GM23338 (cell line): ENCODE measurements at regions not wholly inside any gene's neighbourhood (a gene's known extent, or its start where the extent isn't known, plus 50 kb on each side); places are given as distances from the start of the nearest gene placed in this dataset.

Experiments used
- ATAC-seq: fragments of 200-7000 bp; cut with Tn5 transposase; 3 replicates; pipeline ENCODE4 v1.9.1; 2020
- DNase-seq: peaks from one replicate; pipeline ENCODE4 v3.0.0-alpha.2; 2015; ENCODE audit warnings: low spot score
- H2AFZ ChIP-seq: fragments of 200-600 bp; sonication (generic); 2 replicates; pipeline ENCODE4 v1.8.0; 2016; ENCODE audit warnings: antibody characterized with exemption, mild to moderate bottlenecking, moderate library complexity
- H3F3A ChIP-seq: fragments of 200-600 bp; sonication (generic); replicated peaks from 2 replicates; pipeline ENCODE4 v1.8.0; 2017; ENCODE audit warnings: antibody characterized with exemption, mixed run types, low read depth
- H3K27ac ChIP-seq: fragments of 200-600 bp; sonication (generic); 2 replicates; pipeline ENCODE4 v1.6.1; 2016; ENCODE audit warnings: low read depth
- H3K27me3 ChIP-seq: fragments of 200-600 bp; sonication (generic); 2 replicates; pipeline ENCODE4 v1.8.0; 2016; ENCODE audit warnings: mild to moderate bottlenecking, mixed run types, moderate library complexity; ENCODE audit not compliant: insufficient read depth
- H3K36me3 ChIP-seq: fragments of 200-600 bp; sonication (generic); 2 replicates; pipeline ENCODE4 v1.8.0; 2016; ENCODE audit warnings: mild to moderate bottlenecking; ENCODE audit not compliant: insufficient read depth
- H3K4me1 ChIP-seq: fragments of 200-600 bp; sonication (generic); 2 replicates; pipeline ENCODE4 v1.8.0; 2016; ENCODE audit warnings: mild to moderate bottlenecking, moderate library complexity; ENCODE audit not compliant: insufficient read depth
- H3K4me2 ChIP-seq: fragments of 200-600 bp; sonication (generic); 2 replicates; pipeline ENCODE4 v1.7.1; 2017; ENCODE audit warnings: mixed run types
- H3K4me3 ChIP-seq: fragments of 200-600 bp; sonication (generic); 2 replicates; pipeline ENCODE4 v1.6.1; 2016; ENCODE audit warnings: mixed run types
- H3K79me2 ChIP-seq: fragments of 200-600 bp; sonication (generic); replicated peaks from 2 replicates; pipeline ENCODE4 v1.8.0; 2017; ENCODE audit warnings: mild to moderate bottlenecking; ENCODE audit not compliant: insufficient read depth
- H3K9me2 ChIP-seq: fragments of 200-600 bp; sonication (generic); 2 replicates; pipeline ENCODE4 v1.8.0; 2017; ENCODE audit not compliant: insufficient read depth
- H4K20me1 ChIP-seq: fragments of 200-600 bp; sonication (generic); replicated peaks from 2 replicates; pipeline ENCODE4 v1.8.0; 2017; ENCODE audit warnings: mild to moderate bottlenecking; ENCODE audit not compliant: insufficient read depth
- H3K27ac Mint-ChIP-seq: 2 replicates; pipeline ENCODE4 v1.8.0; 2020; ENCODE audit warnings: inconsistent platforms, mild to moderate bottlenecking, moderate library complexity, mixed read lengths
- H3K27me3 Mint-ChIP-seq: 3 replicates; pipeline ENCODE4 v1.8.0; 2022; ENCODE audit warnings: low read depth, mild to moderate bottlenecking, moderate library complexity, mixed read lengths, inconsistent platforms; ENCODE audit not compliant: insufficient read depth, poor library complexity
- H3K36me3 Mint-ChIP-seq: 3 replicates; pipeline ENCODE4 v1.8.0; 2021; ENCODE audit warnings: low read depth, mild to moderate bottlenecking, inconsistent platforms, moderate library complexity, mixed read lengths
- H3K4me1 Mint-ChIP-seq: 3 replicates; pipeline ENCODE4 v1.8.0; 2020; ENCODE audit warnings: mild to moderate bottlenecking, inconsistent platforms, mixed read lengths
- H3K4me3 Mint-ChIP-seq: 3 replicates; pipeline ENCODE4 v1.8.0; 2021; ENCODE audit warnings: moderate library complexity, mild to moderate bottlenecking, inconsistent platforms, mixed read lengths
- H3K9me3 Mint-ChIP-seq: 3 replicates; pipeline ENCODE4 v1.8.0; 2020; ENCODE audit warnings: moderate library complexity, mild to moderate bottlenecking, inconsistent platforms, mixed read lengths
- CREB1 ChIP-seq: fragments of 250-450 bp; sonication (Bioruptor Pico); IDR thresholded peaks from 2 replicates; pipeline ENCODE4 v1.5.0; 2020; ENCODE audit warnings: low read depth, mild to moderate bottlenecking, moderate library complexity
- EZH2phosphoT487 ChIP-seq: fragments of 200-600 bp; sonication (generic); IDR thresholded peaks from one replicate; pipeline ENCODE4 v1.8.1; 2018; ENCODE audit warnings: antibody characterized with exemption; ENCODE audit not compliant: unreplicated experiment
- JUNB ChIP-seq: IDR thresholded peaks from one replicate; pipeline ENCODE4 v1.6.1; 2016; ENCODE audit warnings: antibody characterized with exemption; ENCODE audit not compliant: unreplicated experiment
- NANOG ChIP-seq: IDR thresholded peaks from 2 replicates; pipeline ENCODE4 v1.6.1; 2016; ENCODE audit warnings: antibody characterized with exemption, borderline replicate concordance
- STAT1 ChIP-seq: IDR thresholded peaks from one replicate; pipeline ENCODE4 v1.6.1; 2016; ENCODE audit warnings: antibody characterized with exemption; ENCODE audit not compliant: unreplicated experiment
- ZNF114 ChIP-seq: fragments of 250-450 bp; sonication (Bioruptor Pico); IDR thresholded peaks from 2 replicates; pipeline ENCODE4 v1.5.0; 2020; ENCODE audit warnings: mild to moderate bottlenecking, moderate library complexity
- TF ChIP-seq, protein P1 (sequence below), 2 experiments: fragments of 200-600 bp in 1 of 2; sonication (generic) in 1 of 2; conservative IDR thresholded peaks; 2 replicates each; pipeline versions ENCODE4 v1.5.1 to v1.6.1; 2016 to 2017; ENCODE audit warnings: antibody characterized with exemption in 2 of 2, low read depth in 2 of 2, mild to moderate bottlenecking in 2 of 2, moderate library complexity in 1 of 2
- TF ChIP-seq, protein P2 (sequence below): IDR thresholded peaks from one replicate; pipeline ENCODE4 v1.6.1; 2018; ENCODE audit warnings: antibody characterized with exemption; ENCODE audit not compliant: unreplicated experiment
- TF ChIP-seq, protein P3 (sequence below): fragments of 250-450 bp; sonication (Bioruptor Pico); IDR thresholded peaks from 2 replicates; pipeline ENCODE4 v1.5.0; 2020; ENCODE audit warnings: mild to moderate bottlenecking, moderate library complexity
- TF ChIP-seq, protein P4 (sequence below): IDR thresholded peaks from 2 replicates; pipeline ENCODE4 v1.6.1; 2016; ENCODE audit warnings: antibody characterized with exemption

DNA sequence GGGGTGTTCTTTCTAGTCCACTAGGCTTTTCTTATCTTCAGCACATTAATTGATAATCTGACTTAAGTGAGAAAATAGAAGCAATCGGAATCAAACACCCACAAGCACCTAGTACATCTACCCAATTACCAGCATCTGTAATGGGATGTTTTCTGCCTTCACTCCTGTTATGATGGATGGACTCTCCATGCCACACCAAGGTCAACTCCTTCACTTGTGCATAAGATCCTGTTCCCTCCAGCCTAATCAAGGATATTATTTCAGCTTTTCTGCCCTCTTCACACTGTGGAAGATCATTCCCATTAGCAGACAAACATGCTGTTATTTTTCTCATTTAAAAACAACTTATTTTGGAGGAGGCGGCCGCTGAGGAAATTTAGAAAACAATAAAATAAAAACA, 162.0 kb upstream of the EDIL3 start (continued):
- TF ChIP-seq, protein P1, sequence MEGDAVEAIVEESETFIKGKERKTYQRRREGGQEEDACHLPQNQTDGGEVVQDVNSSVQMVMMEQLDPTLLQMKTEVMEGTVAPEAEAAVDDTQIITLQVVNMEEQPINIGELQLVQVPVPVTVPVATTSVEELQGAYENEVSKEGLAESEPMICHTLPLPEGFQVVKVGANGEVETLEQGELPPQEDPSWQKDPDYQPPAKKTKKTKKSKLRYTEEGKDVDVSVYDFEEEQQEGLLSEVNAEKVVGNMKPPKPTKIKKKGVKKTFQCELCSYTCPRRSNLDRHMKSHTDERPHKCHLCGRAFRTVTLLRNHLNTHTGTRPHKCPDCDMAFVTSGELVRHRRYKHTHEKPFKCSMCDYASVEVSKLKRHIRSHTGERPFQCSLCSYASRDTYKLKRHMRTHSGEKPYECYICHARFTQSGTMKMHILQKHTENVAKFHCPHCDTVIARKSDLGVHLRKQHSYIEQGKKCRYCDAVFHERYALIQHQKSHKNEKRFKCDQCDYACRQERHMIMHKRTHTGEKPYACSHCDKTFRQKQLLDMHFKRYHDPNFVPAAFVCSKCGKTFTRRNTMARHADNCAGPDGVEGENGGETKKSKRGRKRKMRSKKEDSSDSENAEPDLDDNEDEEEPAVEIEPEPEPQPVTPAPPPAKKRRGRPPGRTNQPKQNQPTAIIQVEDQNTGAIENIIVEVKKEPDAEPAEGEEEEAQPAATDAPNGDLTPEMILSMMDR (conservative IDR thresholded peaks at IDR 0.05; ENCODE audit: low read depth in 2 of 2) = no peak

DNA sequence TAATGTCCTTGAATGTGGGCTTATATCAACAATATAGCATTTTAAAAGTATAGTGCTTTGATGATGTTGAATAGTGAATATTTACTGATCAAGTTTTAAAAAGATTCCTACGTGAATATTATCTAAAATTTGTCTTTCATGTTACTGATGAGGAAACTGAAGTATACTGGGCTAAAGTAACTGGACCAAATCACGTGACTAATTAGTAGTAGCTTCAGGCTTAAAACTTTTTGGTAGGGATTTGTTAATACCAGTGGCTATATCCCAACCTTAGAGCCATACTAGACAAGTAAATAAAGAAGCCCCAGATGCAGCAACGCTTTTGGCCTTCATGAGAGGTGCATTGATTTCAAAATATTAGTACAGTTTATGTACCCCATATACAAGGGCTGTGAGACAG, 152.1 kb upstream of the EDIL3 start:
- H3K27me3 Mint-ChIP-seq = no peaks in the 10 kb centered on the region

More for the DNA sequence above, 152.1 kb upstream of the EDIL3 start:
- no peak overlapping the region for H3K4me3 Mint-ChIP-seq
- peaks cover 24% of the 10 kb centered on the region for H3K9me3 Mint-ChIP-seq
- Histone ChIP-seq H3K36me3 (peaks cover 6% of the 10 kb centered on the region; the same call in 1 of the 2 replicates), H3K4me3 (no peak overlapping the region), H4K20me1 (no peaks in the 10 kb centered on the region), H3K4me1 (peaks cover 6% of the 10 kb centered on the region), H3F3A (no peaks in the 10 kb centered on the region), H2AFZ (peak overlapping the region; percentile 20; the same call in 1 of the 2 replicates), H3K9me2 (no peaks in the 10 kb centered on the region), H3K4me2 (no peak overlapping the region), H3K27ac (no peak overlapping the region), H3K27me3 (no peaks in the 10 kb centered on the region), H3K79me2 (no peaks in the 10 kb centered on the region)
- peaks cover 27% of the 10 kb centered on the region for H3K36me3 Mint-ChIP-seq
- no peak for DNase-seq
- no peak overlapping the region for H3K27ac Mint-ChIP-seq
- TF ChIP-seq NANOG = no peak
- TF ChIP-seq, protein P2, sequence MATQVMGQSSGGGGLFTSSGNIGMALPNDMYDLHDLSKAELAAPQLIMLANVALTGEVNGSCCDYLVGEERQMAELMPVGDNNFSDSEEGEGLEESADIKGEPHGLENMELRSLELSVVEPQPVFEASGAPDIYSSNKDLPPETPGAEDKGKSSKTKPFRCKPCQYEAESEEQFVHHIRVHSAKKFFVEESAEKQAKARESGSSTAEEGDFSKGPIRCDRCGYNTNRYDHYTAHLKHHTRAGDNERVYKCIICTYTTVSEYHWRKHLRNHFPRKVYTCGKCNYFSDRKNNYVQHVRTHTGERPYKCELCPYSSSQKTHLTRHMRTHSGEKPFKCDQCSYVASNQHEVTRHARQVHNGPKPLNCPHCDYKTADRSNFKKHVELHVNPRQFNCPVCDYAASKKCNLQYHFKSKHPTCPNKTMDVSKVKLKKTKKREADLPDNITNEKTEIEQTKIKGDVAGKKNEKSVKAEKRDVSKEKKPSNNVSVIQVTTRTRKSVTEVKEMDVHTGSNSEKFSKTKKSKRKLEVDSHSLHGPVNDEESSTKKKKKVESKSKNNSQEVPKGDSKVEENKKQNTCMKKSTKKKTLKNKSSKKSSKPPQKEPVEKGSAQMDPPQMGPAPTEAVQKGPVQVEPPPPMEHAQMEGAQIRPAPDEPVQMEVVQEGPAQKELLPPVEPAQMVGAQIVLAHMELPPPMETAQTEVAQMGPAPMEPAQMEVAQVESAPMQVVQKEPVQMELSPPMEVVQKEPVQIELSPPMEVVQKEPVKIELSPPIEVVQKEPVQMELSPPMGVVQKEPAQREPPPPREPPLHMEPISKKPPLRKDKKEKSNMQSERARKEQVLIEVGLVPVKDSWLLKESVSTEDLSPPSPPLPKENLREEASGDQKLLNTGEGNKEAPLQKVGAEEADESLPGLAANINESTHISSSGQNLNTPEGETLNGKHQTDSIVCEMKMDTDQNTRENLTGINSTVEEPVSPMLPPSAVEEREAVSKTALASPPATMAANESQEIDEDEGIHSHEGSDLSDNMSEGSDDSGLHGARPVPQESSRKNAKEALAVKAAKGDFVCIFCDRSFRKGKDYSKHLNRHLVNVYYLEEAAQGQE = no peak
- TF ChIP-seq EZH2phosphoT487 = no peak
- no peak for TF ChIP-seq JUNB
- TF ChIP-seq ZNF114 (CRISPR knock-in tag) = no peak
- TF ChIP-seq, protein P3, sequence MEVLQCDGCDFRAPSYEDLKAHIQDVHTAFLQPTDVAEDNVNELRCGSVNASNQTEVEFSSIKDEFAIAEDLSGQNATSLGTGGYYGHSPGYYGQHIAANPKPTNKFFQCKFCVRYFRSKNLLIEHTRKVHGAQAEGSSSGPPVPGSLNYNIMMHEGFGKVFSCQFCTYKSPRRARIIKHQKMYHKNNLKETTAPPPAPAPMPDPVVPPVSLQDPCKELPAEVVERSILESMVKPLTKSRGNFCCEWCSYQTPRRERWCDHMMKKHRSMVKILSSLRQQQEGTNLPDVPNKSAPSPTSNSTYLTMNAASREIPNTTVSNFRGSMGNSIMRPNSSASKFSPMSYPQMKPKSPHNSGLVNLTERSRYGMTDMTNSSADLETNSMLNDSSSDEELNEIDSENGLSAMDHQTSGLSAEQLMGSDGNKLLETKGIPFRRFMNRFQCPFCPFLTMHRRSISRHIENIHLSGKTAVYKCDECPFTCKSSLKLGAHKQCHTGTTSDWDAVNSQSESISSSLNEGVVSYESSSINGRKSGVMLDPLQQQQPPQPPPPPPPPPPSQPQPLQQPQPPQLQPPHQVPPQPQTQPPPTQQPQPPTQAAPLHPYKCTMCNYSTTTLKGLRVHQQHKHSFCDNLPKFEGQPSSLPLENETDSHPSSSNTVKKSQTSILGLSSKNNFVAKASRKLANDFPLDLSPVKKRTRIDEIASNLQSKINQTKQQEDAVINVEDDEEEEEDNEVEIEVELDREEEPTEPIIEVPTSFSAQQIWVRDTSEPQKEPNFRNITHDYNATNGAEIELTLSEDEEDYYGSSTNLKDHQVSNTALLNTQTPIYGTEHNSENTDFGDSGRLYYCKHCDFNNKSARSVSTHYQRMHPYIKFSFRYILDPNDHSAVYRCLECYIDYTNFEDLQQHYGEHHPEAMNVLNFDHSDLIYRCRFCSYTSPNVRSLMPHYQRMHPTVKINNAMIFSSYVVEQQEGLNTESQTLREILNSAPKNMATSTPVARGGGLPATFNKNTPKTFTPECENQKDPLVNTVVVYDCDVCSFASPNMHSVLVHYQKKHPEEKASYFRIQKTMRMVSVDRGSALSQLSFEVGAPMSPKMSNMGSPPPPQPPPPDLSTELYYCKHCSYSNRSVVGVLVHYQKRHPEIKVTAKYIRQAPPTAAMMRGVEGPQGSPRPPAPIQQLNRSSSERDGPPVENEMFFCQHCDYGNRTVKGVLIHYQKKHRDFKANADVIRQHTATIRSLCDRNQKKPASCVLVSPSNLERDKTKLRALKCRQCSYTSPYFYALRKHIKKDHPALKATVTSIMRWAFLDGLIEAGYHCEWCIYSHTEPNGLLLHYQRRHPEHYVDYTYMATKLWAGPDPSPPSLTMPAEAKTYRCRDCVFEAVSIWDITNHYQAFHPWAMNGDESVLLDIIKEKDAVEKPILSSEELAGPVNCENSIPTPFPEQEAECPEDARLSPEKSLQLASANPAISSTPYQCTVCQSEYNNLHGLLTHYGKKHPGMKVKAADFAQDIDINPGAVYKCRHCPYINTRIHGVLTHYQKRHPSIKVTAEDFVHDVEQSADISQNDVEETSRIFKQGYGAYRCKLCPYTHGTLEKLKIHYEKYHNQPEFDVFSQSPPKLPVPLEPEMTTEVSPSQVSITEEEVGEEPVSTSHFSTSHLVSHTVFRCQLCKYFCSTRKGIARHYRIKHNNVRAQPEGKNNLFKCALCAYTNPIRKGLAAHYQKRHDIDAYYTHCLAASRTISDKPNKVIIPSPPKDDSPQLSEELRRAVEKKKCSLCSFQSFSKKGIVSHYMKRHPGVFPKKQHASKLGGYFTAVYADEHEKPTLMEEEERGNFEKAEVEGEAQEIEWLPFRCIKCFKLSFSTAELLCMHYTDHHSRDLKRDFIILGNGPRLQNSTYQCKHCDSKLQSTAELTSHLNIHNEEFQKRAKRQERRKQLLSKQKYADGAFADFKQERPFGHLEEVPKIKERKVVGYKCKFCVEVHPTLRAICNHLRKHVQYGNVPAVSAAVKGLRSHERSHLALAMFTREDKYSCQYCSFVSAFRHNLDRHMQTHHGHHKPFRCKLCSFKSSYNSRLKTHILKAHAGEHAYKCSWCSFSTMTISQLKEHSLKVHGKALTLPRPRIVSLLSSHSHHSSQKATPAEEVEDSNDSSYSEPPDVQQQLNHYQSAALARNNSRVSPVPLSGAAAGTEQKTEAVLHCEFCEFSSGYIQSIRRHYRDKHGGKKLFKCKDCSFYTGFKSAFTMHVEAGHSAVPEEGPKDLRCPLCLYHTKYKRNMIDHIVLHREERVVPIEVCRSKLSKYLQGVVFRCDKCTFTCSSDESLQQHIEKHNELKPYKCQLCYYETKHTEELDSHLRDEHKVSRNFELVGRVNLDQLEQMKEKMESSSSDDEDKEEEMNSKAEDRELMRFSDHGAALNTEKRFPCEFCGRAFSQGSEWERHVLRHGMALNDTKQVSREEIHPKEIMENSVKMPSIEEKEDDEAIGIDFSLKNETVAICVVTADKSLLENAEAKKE = no peak
- TF ChIP-seq, protein P4, sequence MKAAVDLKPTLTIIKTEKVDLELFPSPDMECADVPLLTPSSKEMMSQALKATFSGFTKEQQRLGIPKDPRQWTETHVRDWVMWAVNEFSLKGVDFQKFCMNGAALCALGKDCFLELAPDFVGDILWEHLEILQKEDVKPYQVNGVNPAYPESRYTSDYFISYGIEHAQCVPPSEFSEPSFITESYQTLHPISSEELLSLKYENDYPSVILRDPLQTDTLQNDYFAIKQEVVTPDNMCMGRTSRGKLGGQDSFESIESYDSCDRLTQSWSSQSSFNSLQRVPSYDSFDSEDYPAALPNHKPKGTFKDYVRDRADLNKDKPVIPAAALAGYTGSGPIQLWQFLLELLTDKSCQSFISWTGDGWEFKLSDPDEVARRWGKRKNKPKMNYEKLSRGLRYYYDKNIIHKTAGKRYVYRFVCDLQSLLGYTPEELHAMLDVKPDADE = no peak
- TF ChIP-seq STAT1 = no peak
- TF ChIP-seq CREB1 (CRISPR knock-in tag) = no peak
- TF ChIP-seq, protein P1 (conservative IDR thresholded peaks at IDR 0.05; ENCODE audit: low read depth in 2 of 2) = no peak
- H3K4me1 Mint-ChIP-seq = peaks cover 9% of the 10 kb centered on the region; the same call in 2 of the 3 replicates
- ATAC-seq = no peak
